Calu3 (cell line): ENCODE measurements at regions not wholly inside any gene's neighbourhood (a gene's known extent, or its start where the extent isn't known, plus 50 kb on each side); places are given as distances from the start of the nearest gene placed in this dataset.

Experiments
- BruUV-seq: library from RNA; stranded (reverse); fragments of 400-500 nt; replicated peaks from 2 replicates; lab custom pipeline; 2021; lab: Mats Ljungman, UMichigan
- CTCF ChIA-PET: fragments of 300-600 bp; sonication (Branson Sonifier 250); formaldehyde crosslinking; loops from one replicate; lab custom pipeline; 2022; ENCODE audit warnings: antibody characterized with exemption; lab: Charles Lee
- DNase-seq: peaks from one replicate; pipeline ENCODE4 v3.0.0; 2022
- H3K27ac Mint-ChIP-seq: one replicate; pipeline ENCODE4 v1.8.0; 2022; ENCODE audit warnings: mixed read lengths; ENCODE audit not compliant: unreplicated experiment
- H3K27me3 Mint-ChIP-seq: one replicate; pipeline ENCODE4 v1.8.0; 2022; ENCODE audit warnings: mixed read lengths; ENCODE audit not compliant: unreplicated experiment
- H3K36me3 Mint-ChIP-seq: one replicate; pipeline ENCODE4 v1.8.0; 2022; ENCODE audit warnings: mild to moderate bottlenecking, moderate library complexity, mixed read lengths; ENCODE audit not compliant: insufficient read depth, unreplicated experiment
- H3K4me1 Mint-ChIP-seq: one replicate; pipeline ENCODE4 v1.8.0; 2022; ENCODE audit warnings: mild to moderate bottlenecking, low read depth, mixed read lengths; ENCODE audit not compliant: unreplicated experiment
- H3K4me3 Mint-ChIP-seq: one replicate; pipeline ENCODE4 v1.8.0; 2022; ENCODE audit warnings: mild to moderate bottlenecking, low read depth, moderate library complexity, mixed read lengths; ENCODE audit not compliant: unreplicated experiment
- H3K9me3 Mint-ChIP-seq: one replicate; pipeline ENCODE4 v1.8.0; 2022; ENCODE audit warnings: low read depth, mixed read lengths; ENCODE audit not compliant: unreplicated experiment
- CTCF ChIP-seq: fragments of 200-600 bp; IDR thresholded peaks from one replicate; pipeline ENCODE4 v1.8.0; 2022; ENCODE audit warnings: antibody characterized with exemption; ENCODE audit not compliant: unreplicated experiment
- intact Hi-C: fragments of 100-400 bp; cut with micrococcal nuclease; formaldehyde crosslinking; loops from one replicate; pipeline ENCODE4 v1.10.0; 2022; ENCODE audit not compliant: unreplicated experiment

- intact Hi-C loops, result no loop called here
- TF ChIP-seq CTCF, result no peak
- CTCF ChIA-PET, result no interaction called here
- H3K9me3 Mint-ChIP-seq, result peaks cover 4% of the 10 kb centered on the region
- no peaks in the 10 kb centered on the region for H3K36me3 Mint-ChIP-seq
- BruUV-seq, result no TSS peak
- H3K27ac Mint-ChIP-seq, result no peak overlapping the region
- H3K4me3 Mint-ChIP-seq, result no peak overlapping the region
- no peaks in the 10 kb centered on the region for H3K4me1 Mint-ChIP-seq
- H3K27me3 Mint-ChIP-seq, result no peaks in the 10 kb centered on the region
- no peak for DNase-seq
Observed at GRCh38 chr4:160019936-160020335, 917.1 kb downstream of the RAPGEF2 start.

GRCh38 chr4:160020804-160021203 is 917.9 kb downstream of the RAPGEF2 start:
- no peak for TF ChIP-seq CTCF
- Mint-ChIP-seq H3K9me3 (peaks cover 4% of the 10 kb centered on the region), H3K27me3 (no peaks in the 10 kb centered on the region), H3K36me3 (no peaks in the 10 kb centered on the region), H3K27ac (no peak overlapping the region), H3K4me3 (no peak overlapping the region), H3K4me1 (no peaks in the 10 kb centered on the region)
- no peak for DNase-seq
- intact Hi-C loops, result no loop called here
- no TSS peak for BruUV-seq
- CTCF ChIA-PET, result no interaction called here

GRCh38 chr4:160021870-160022269 is 919.0 kb downstream of the RAPGEF2 start:
- CTCF ChIA-PET, result no interaction called here
- intact Hi-C loops, result no loop called here
- Mint-ChIP-seq H3K4me1 (peaks cover 6% of the 10 kb centered on the region), H3K9me3 (peaks cover 4% of the 10 kb centered on the region), H3K4me3 (no peak overlapping the region), H3K36me3 (no peaks in the 10 kb centered on the region), H3K27me3 (no peaks in the 10 kb centered on the region), H3K27ac (no peak overlapping the region)
- no TSS peak for BruUV-seq
- no peak for DNase-seq
- no peak for TF ChIP-seq CTCF

GRCh38 chr4:160026721-160027120 is 923.8 kb downstream of the RAPGEF2 start:
- CTCF ChIA-PET, result no interaction called here
- Mint-ChIP-seq H3K4me1 (peaks cover 8% of the 10 kb centered on the region), H3K4me3 (no peak overlapping the region), H3K9me3 (no peaks in the 10 kb centered on the region), H3K36me3 (no peaks in the 10 kb centered on the region), H3K27ac (peak overlapping the region; percentile 37), H3K27me3 (no peaks in the 10 kb centered on the region)
- peak; percentile 29 for DNase-seq
- intact Hi-C loops, result no loop called here
- BruUV-seq, result no TSS peak
- TF ChIP-seq CTCF, result no peak
